ENCODE measurements at regions not wholly inside any gene's neighbourhood (a gene's known extent, or its start where the extent isn't known, plus 50 kb on each side); places are given as distances from the start of the nearest gene placed in this dataset.

DNA sequence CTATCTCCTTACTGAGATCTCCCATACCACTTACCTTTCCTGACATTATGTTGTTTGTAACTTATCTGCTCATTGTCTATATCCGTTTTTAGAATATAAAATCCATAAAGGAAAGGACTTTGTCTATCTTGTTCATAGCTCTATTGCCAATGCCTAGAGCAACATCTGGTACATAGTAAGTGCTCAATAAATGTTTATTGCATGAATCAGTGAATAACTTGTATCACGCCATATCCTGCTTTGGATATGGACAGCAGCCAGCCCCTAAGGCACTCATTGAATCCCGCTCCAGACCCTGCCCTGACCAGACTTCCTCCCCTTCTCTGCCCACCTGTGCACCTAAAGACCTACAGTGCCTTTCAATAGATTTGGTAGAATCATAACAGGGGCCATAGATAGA lies 298.1 kb upstream of the PLXNA2 start:
- intact Hi-C loops (cut with DNase I; ENCODE audit: low total_unique reads): no loop called here
- no peak overlapping the region for H3K4me3 ChIP-seq (ENCODE audit: low read depth, poor library complexity, severe bottlenecking)
- WGBS, 2 donors: 63 to 66% methylated on average over 3 of the region's 3 CpGs
- DNase-seq (ENCODE audit: low spot score in 2 of 2): no peak
- TF ChIP-seq POLR2A (IDR thresholded peaks at IDR 0.05): no peak
- TF ChIP-seq, protein P1, sequence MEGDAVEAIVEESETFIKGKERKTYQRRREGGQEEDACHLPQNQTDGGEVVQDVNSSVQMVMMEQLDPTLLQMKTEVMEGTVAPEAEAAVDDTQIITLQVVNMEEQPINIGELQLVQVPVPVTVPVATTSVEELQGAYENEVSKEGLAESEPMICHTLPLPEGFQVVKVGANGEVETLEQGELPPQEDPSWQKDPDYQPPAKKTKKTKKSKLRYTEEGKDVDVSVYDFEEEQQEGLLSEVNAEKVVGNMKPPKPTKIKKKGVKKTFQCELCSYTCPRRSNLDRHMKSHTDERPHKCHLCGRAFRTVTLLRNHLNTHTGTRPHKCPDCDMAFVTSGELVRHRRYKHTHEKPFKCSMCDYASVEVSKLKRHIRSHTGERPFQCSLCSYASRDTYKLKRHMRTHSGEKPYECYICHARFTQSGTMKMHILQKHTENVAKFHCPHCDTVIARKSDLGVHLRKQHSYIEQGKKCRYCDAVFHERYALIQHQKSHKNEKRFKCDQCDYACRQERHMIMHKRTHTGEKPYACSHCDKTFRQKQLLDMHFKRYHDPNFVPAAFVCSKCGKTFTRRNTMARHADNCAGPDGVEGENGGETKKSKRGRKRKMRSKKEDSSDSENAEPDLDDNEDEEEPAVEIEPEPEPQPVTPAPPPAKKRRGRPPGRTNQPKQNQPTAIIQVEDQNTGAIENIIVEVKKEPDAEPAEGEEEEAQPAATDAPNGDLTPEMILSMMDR (IDR thresholded peaks at IDR 0.05): no peak

DNA sequence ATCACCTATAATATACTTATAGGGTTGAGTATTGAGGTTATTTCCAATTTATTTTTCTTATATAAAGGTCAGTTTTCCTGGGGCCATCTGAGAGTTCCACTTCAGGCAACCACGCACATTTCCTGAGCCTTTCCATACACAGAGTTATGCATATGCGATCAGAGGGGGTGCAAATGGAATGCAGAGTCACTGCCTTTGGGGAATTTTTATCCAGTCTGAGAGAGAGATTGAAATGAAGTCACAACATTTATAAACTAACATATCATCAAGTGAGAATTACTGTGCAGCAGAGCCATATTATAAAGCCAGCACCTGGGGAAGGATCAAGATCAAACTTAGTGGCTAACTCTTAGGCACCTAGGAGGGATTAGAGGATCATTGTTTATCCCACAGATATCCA lies 299.9 kb upstream of the PLXNA2 start:
- 70 to 74% methylated on average over 2 of the region's 2 CpGs for WGBS, 2 donors
- DNase-seq (ENCODE audit: low spot score in 2 of 2): no peak

DNA sequence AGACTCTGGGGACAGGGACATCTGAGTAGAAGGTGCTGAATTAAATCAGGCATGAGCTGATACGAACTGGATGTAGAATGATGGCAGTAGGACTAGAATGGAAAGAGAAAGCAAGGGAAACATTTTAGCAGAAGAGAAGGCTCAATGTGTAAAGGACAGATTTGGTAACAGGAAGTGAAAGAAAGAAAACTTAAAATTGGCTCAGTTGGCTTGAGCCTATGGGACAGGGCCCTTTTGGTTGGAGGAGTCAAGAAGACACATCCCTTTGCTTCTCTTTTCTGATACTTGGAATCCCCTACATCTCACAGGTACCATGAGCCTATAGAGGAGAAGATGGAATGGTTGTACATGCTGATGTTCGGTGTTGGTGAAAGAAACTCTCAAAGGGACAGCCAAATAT lies 300.6 kb upstream of the PLXNA2 start:
- WGBS, 2 donors: 90 to 94% methylated on average over 2 of the region's 2 CpGs
- no peak for TF ChIP-seq POLR2A (IDR thresholded peaks at IDR 0.05)
- TF ChIP-seq, protein P1 (IDR thresholded peaks at IDR 0.05): no peak
- intact Hi-C loops (cut with DNase I; ENCODE audit: low total_unique reads): no loop called here
- H3K4me3 ChIP-seq (ENCODE audit: low read depth, poor library complexity, severe bottlenecking): no peak overlapping the region
- DNase-seq (ENCODE audit: low spot score in 2 of 2): no peak

More for the DNA sequence above, 299.9 kb upstream of the PLXNA2 start:
- no peak for TF ChIP-seq POLR2A (IDR thresholded peaks at IDR 0.05)
- TF ChIP-seq, protein P1 (IDR thresholded peaks at IDR 0.05): no peak
- no peak overlapping the region for H3K4me3 ChIP-seq (ENCODE audit: low read depth, poor library complexity, severe bottlenecking)
- intact Hi-C loops (cut with DNase I; ENCODE audit: low total_unique reads): no loop called here

DNA sequence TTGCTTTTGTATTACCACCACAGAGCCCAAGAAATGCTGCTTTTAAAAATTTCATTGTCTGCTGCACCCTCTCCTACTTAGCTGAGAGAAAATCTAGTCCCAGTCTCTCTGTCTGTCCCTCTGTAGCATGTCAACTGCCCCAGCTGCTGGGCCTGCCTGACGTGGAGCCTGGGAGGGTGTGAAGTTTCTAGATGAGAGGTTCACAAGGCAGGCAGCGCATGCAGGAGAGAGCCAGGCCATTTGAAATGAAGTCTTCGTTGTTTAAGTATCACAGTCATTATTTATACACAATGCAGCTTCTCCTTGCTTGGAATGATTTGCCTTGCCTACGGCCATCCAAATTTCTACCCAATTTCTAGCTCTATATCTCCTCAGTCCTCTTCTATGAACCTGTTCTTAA lies 306.8 kb upstream of the PLXNA2 start:
- intact Hi-C loops (cut with DNase I; ENCODE audit: low total_unique reads): no loop called here
- TF ChIP-seq POLR2A (IDR thresholded peaks at IDR 0.05): no peak
- TF ChIP-seq, protein P1 (IDR thresholded peaks at IDR 0.05): no peak
- 88 to 93% methylated on average over 4 of the region's 4 CpGs for WGBS, 2 donors
- no peak for DNase-seq (ENCODE audit: low spot score in 2 of 2)
- no peak overlapping the region for H3K4me3 ChIP-seq (ENCODE audit: low read depth, poor library complexity, severe bottlenecking)

DNA sequence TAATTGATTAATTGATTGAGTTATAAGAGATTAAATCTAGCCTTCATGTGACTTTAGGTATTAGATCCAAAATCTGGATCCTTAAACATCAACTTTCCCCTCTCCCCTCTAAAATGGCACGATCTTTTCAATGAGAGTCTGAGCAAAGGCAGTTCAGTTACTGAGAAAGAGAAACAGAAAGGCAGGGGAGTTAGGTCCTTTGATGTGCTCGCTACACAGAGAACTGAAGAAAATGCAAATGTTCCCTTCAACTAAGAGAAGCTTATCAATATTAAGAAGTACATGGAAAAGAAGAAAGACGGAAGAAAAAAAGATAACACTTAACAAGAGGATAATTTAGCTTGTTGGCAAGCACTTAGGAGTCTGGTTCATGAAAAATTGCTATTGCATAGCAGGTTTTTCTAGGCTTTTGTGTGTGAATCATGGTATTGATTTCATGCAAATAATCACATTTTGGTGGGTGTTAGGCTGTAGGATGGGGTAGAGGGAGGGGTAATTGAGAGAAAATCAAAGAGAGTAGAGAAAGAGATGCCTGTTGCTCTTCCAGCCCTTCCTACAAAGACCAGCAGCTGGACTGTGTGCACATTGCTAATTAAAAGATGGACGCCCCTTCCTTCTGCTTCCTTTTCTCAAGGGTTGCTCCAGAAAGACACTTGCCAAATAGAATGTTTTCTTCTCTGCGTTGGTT lies 307.6 kb upstream of the PLXNA2 start:
- no peak for DNase-seq (ENCODE audit: low spot score in 2 of 2)
- no peak overlapping the region for H3K4me3 ChIP-seq (ENCODE audit: low read depth, poor library complexity, severe bottlenecking)
- intact Hi-C loops (cut with DNase I; ENCODE audit: low total_unique reads): no loop called here
- no peak for TF ChIP-seq POLR2A (IDR thresholded peaks at IDR 0.05)
- 67 to 68% methylated on average over 5 of the region's 5 CpGs for WGBS, 2 donors

DNA sequence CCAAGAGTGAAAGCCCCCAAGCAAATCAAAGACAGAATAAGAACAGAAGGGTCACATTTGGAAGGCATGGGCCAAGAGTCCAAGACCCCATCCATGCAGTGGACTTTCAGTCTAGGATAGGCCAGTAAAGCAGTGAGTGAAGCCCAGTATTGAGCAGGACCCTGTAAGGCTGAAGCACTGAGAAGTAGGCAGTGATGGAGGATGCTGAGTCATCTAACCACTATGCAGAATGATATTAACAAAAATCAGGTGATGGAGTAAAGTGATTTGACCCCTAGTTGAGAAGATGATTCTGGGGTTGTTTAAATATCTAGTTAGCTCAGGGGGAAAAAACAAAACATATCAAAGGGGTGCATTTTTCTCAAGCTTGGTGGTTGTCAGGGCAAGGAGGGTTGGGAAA lies 308.7 kb upstream of the PLXNA2 start:
- intact Hi-C loops (cut with DNase I; ENCODE audit: low total_unique reads): no loop called here
- TF ChIP-seq POLR2A (IDR thresholded peaks at IDR 0.05): no peak
- TF ChIP-seq, protein P1 (IDR thresholded peaks at IDR 0.05): no peak
- no peak overlapping the region for H3K4me3 ChIP-seq (ENCODE audit: low read depth, poor library complexity, severe bottlenecking)
- no peak for DNase-seq (ENCODE audit: low spot score in 2 of 2)

Data from lower leg skin (tissue), 4 donors.